ENCODE measurements at regions not wholly inside any gene's neighbourhood (a gene's known extent, or its start where the extent isn't known, plus 50 kb on each side); places are given as distances from the start of the nearest gene placed in this dataset.

- DNase-seq (ENCODE audit: low read depth, low spot score) (no peak), FAIRE-seq (no peak), ATAC-seq (no peak)
- no peak overlapping the region for H3K4me2 ChIP-seq (ENCODE audit: control insufficient read depth, insufficient read depth)
- H3K27me3 ChIP-seq (replicated peaks in 1 of 2; ENCODE audit: control insufficient read depth in 2 of 2, insufficient read depth in 2 of 2, low read length in 1 of 2) = peaks cover 0 to 2% of the 10 kb centered on the region in 2 experiments; a peak in 2 of 4 replicates
- H2AFZ ChIP-seq (ENCODE audit: control insufficient read depth, low read depth, low read length) = no peak overlapping the region
- no peak overlapping the region for H3K4me3 ChIP-seq
- no TSS peak for BruUV-seq (replicated peaks)
- H3K9ac ChIP-seq (ENCODE audit: control insufficient read depth, insufficient read depth, low read length) = no peak overlapping the region
- H3K4me1 ChIP-seq (ENCODE audit: control insufficient read depth, insufficient read depth, low read length) = no peaks in the 10 kb centered on the region
- no peaks in the 10 kb centered on the region for H3K79me2 ChIP-seq (ENCODE audit: control insufficient read depth, insufficient read depth, low read length)
- in situ Hi-C loops (cut with MboI) (no loop called here), intact Hi-C loops (cut with micrococcal nuclease; ENCODE audit: unreplicated experiment) (no loop called here)
- ChIA-PET POLR2A (no interaction called here), RAD21 (ENCODE audit: unreplicated experiment) (no interaction called here), CTCF (no interaction called here), SMC1A (ENCODE audit: uncharacterized antibody, unreplicated experiment) (no interaction called here)
- TF ChIP-seq CREM (IDR thresholded peaks at IDR 0.05; ENCODE audit: low read depth) = no peak
- no peak for TF ChIP-seq RB1 (IDR thresholded peaks at IDR 0.05; ENCODE audit: borderline replicate concordance)
- TF ChIP-seq NBN (IDR thresholded peaks at IDR 0.05) = no peak
- TF ChIP-seq CHD2 (IDR thresholded peaks at IDR 0.05; ENCODE audit: borderline replicate concordance, low read depth, low read length) = no peak
- no peak for TF ChIP-seq POU2F2 (IDR thresholded peaks at IDR 0.05; ENCODE audit: borderline replicate concordance, low read depth, low read length)
- TF ChIP-seq MTA2 (IDR thresholded peaks at IDR 0.05; ENCODE audit: low read depth) = no peak
- TF ChIP-seq SKIL (IDR thresholded peaks at IDR 0.05; ENCODE audit: low read depth, poor library complexity, severe bottlenecking) = no peak
- no peak for TF ChIP-seq BCLAF1 (IDR thresholded peaks at IDR 0.05)
- no peak for TF ChIP-seq KLF5 (IDR thresholded peaks at IDR 0.05; ENCODE audit: partially characterized antibody)
- TF ChIP-seq EZH2 (IDR thresholded peaks at IDR 0.05; ENCODE audit: borderline replicate concordance, control insufficient read depth, low read depth, low read length) = no peak
- TF ChIP-seq TARDBP (IDR thresholded peaks at IDR 0.05; ENCODE audit: borderline replicate concordance) = no peak
- TF ChIP-seq ATF3 (IDR thresholded peaks at IDR 0.05; ENCODE audit: borderline replicate concordance, extremely low read depth, low read depth, low read length) = no peak
- TF ChIP-seq TCF7 (IDR thresholded peaks at IDR 0.05; ENCODE audit: borderline replicate concordance) = no peak
- no peak for TF ChIP-seq ASH2L (IDR thresholded peaks at IDR 0.05; ENCODE audit: borderline replicate concordance, low read depth)
- no peak for TF ChIP-seq CREB1 (IDR thresholded peaks at IDR 0.05; ENCODE audit: low read depth)
- TF ChIP-seq EP300 (IDR thresholded peaks at IDR 0.05; ENCODE audit: borderline replicate concordance in 1 of 2, control insufficient read depth in 1 of 2, low read depth in 2 of 2, low read length in 2 of 2) = no peak
- TF ChIP-seq REST (IDR thresholded peaks at IDR 0.05; ENCODE audit: low read depth, low read length) = no peak
- TF ChIP-seq STAT3 (IDR thresholded peaks at IDR 0.05; ENCODE audit: low read depth, low read length) = no peak
- H4K20me1 ChIP-seq (ENCODE audit: control insufficient read depth, insufficient read depth) = no peaks in the 10 kb centered on the region
- H3K36me3 ChIP-seq (ENCODE audit: control insufficient read depth in 2 of 2, insufficient read depth in 2 of 2, low read length in 1 of 2) = no peaks in the 10 kb centered on the region
- no peak overlapping the region for H3K27ac ChIP-seq (ENCODE audit: control insufficient read depth, insufficient read depth)
- H3K9me3 ChIP-seq (replicated peaks; ENCODE audit: control insufficient read depth, insufficient read depth, low read length) = peaks cover 3% of the 10 kb centered on the region; the same call in 2 of the 3 replicates
Measured at GRCh38 chr5:159836691-159837090, 79.6 kb upstream of the ADRA1B start.

All from GM12878 (cell line).